Kidney (tissue), 13 donors: ENCODE measurements at regions not wholly inside any gene's neighbourhood (a gene's known extent, or its start where the extent isn't known, plus 50 kb on each side); places are given as distances from the start of the nearest gene placed in this dataset.

ENCODE experiments used
- DNase-seq, 5 donors: peaks; one replicate each; pipeline ENCODE4 v3.0.0-alpha.2; 2013 to 2020
- FAIRE-seq: peaks from 2 replicates; lab custom pipeline; 2012; peaks lifted over from hg19 to GRCh38; lab: Jason Lieb, UNC
- H3K27ac ChIP-seq, 2 donors: one replicate each; pipeline ENCODE4 v1.7.0; 2013; ENCODE audit warnings: low read depth in 2 of 2, low read length in 2 of 2, inconsistent platforms in 1 of 2
- H3K27me3 ChIP-seq: one replicate; pipeline ENCODE4 v1.7.1; 2013; ENCODE audit warnings: low read length, inconsistent platforms; ENCODE audit not compliant: control insufficient read depth, insufficient read depth
- H3K36me3 ChIP-seq, 3 donors: one replicate each; pipeline versions ENCODE4 v1.7.0 to v1.7.1; 2013; ENCODE audit warnings: low read length in 3 of 3, control low read depth in 1 of 3, inconsistent platforms in 1 of 3; ENCODE audit not compliant: insufficient read depth in 3 of 3, control insufficient read depth in 2 of 3
- H3K4me1 ChIP-seq, 3 donors: one replicate each; pipeline versions ENCODE4 v1.7.0 to v1.7.1; 2013; ENCODE audit warnings: low read length in 3 of 3, inconsistent platforms in 1 of 3, low read depth in 1 of 3; ENCODE audit not compliant: control insufficient read depth in 2 of 3, insufficient read depth in 2 of 3
- H3K4me3 ChIP-seq, 3 donors: one replicate each; pipeline versions ENCODE4 v1.7.0 to v1.8.1; 2013; ENCODE audit warnings: low read length in 3 of 3, control low read depth in 1 of 3, inconsistent platforms in 1 of 3
- H3K9ac ChIP-seq, 3 donors: one replicate each; pipeline versions ENCODE4 v1.7.0 to v1.7.1; 2013; ENCODE audit warnings: low read length in 3 of 3, control low read depth in 1 of 3, inconsistent platforms in 1 of 3
- H3K9me3 ChIP-seq, 3 donors: one replicate each; pipeline versions ENCODE4 v1.7.0 to v1.7.1; 2013; ENCODE audit warnings: low read length in 3 of 3, control low read depth in 1 of 3, inconsistent platforms in 1 of 3; ENCODE audit not compliant: control insufficient read depth in 2 of 3, insufficient read depth in 1 of 3
- intact Hi-C: fragments of 100-400 bp; cut with DNase I; formaldehyde crosslinking; loops from one replicate; pipeline ENCODE4 v1.11.1; 2022
- TF ChIP-seq, protein P1 (sequence below): IDR thresholded peaks from 3 replicates; pipeline ENCODE4 v1.5.1; 2012; ENCODE audit warnings: mild to moderate bottlenecking, moderate library complexity, borderline replicate concordance; ENCODE audit not compliant: insufficient read depth; ENCODE audit errors: extremely low read depth
- donor health status: control.
- donor health status: control.
- donor health status: control.
- donor health status: control.
- donor health status: control.
- donor health status: DM: yes; HTN: yes; CAD: no.
- donor health status: Normal renal cell carcinoma (clear cell type).

DNA sequence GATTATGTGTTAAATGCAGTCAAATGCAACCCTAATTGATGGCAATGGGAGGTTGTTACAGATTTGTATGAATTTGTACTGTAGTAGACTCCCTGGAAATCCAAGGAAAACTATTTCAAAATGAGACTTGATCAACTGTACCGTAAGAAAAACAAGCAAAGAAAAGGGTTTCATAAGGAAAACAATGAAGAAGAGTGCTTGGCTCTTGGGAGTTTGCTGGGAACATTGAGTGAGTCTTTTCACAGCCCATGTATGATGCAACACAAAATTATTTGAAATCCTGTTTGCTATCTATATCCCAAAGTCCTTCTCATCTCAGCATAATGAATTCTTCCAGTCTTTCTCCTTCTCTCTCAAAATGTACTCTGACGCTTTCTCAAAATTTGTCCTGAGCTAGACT, 67.0 kb upstream of the OSR1 start:
- Histone ChIP-seq H3K36me3 (no peaks in the 10 kb centered on the region), H3K27ac (no peak overlapping the region), H3K9ac (no peak overlapping the region), H3K4me3 (no peak overlapping the region), H3K9me3 (no peaks in the 10 kb centered on the region), H3K4me1 (no peaks in the 10 kb centered on the region), H3K27me3 (no peaks in the 10 kb centered on the region)
- no peak for FAIRE-seq
- TF ChIP-seq, protein P1, sequence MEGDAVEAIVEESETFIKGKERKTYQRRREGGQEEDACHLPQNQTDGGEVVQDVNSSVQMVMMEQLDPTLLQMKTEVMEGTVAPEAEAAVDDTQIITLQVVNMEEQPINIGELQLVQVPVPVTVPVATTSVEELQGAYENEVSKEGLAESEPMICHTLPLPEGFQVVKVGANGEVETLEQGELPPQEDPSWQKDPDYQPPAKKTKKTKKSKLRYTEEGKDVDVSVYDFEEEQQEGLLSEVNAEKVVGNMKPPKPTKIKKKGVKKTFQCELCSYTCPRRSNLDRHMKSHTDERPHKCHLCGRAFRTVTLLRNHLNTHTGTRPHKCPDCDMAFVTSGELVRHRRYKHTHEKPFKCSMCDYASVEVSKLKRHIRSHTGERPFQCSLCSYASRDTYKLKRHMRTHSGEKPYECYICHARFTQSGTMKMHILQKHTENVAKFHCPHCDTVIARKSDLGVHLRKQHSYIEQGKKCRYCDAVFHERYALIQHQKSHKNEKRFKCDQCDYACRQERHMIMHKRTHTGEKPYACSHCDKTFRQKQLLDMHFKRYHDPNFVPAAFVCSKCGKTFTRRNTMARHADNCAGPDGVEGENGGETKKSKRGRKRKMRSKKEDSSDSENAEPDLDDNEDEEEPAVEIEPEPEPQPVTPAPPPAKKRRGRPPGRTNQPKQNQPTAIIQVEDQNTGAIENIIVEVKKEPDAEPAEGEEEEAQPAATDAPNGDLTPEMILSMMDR, result no peak
- intact Hi-C loops, result no loop called here
- DNase-seq, result no peak

DNA sequence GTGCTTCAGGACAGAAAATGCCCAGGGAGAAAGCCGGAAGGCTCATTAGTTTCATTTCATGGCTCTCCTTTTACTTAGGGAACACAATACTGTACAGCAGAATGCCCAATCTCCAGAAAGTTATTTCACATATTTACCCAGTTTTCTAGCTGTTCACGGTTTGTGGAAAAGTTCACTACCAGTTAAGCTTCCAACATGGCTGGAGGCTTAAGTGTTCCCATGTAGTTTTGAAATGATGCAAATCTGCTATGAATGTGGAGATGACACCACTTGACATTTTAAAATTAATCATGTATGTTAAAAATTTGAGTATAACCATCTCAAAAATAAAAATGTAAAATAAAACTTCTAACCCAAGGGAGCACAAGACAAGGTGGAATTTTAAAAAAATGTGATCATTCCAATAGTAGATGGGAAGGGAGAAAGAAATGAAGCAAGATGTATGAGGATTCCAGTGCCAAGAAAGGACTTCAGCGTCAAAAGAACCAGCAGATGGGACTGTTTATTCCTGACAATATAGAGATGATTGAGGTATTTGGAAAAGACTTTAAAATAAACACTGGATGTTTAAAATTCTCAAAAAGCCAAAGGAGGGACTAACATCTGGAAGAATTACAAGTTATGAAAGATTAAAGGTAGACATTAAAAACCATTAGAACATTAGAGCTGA, 60.9 kb upstream of the OSR1 start:
- Histone ChIP-seq H3K27ac (no peak overlapping the region), H3K36me3 (no peaks in the 10 kb centered on the region), H3K9me3 (no peaks in the 10 kb centered on the region), H3K9ac (no peak overlapping the region), H3K4me3 (no peak overlapping the region), H3K27me3 (no peaks in the 10 kb centered on the region), H3K4me1 (no peaks in the 10 kb centered on the region)
- TF ChIP-seq, protein P1, result no peak
- DNase-seq (no peak), FAIRE-seq (no peak)
- intact Hi-C loops, result no loop called here

DNA sequence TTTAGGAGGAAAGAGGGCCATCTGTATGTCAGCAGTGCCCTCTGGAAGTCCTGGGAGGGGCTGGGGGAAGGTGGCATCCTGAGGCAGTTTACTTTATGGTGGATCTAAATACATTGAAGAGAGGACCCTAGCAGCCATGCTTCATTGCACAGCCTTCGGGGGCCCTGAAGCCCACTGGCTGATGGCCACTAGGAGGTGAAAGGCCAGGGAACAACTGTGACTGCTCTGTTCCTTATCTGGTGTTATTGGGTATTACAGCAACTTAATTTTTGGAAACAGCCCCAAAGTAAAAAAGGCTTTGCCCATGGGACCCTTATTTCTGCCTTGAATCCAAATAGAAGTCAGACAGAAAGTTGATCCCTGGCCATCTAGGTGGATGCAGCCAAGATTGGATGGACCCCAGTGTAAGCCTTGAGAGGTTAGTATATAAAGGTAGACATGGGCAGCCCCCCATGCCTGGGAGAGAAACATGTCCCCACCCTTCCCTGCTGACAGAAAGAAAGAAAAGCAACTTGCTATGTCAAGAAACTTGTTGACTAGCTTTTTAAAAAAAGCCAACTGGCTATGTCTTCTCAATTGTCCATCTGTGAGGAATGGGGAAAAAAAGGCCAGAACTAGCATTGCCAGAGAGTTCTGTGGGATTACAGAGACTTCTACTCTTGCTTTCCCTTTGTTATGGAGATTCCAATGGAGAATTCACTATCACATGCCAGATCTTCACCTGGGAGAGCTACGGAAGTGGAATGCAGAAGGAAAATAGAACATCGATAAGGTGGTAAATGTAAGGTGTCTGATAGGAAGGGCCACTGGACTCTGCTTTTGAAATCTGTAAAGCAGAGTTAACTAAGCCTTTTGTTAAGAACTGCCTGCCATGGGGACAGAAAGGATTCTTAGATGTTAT, 58.6 kb upstream of the OSR1 start:
- Histone ChIP-seq H3K36me3 (no peaks in the 10 kb centered on the region), H3K27me3 (no peaks in the 10 kb centered on the region), H3K4me3 (no peak overlapping the region), H3K27ac (no peak overlapping the region), H3K9me3 (no peaks in the 10 kb centered on the region), H3K9ac (no peak overlapping the region), H3K4me1 (no peaks in the 10 kb centered on the region)
- TF ChIP-seq, protein P1, result no peak
- no peak for DNase-seq
- FAIRE-seq, result no peak
- intact Hi-C loops, result no loop called here
